HG03060 (cell line): ENCODE measurements at regions not wholly inside any gene's neighbourhood (a gene's known extent, or its start where the extent isn't known, plus 50 kb on each side); places are given as distances from the start of the nearest gene placed in this dataset.
"Not testable (repeated sequence)": the region's sequence is repeated elsewhere in the genome, so short reads cannot be mapped to it uniquely, and the experiment has no call there.

ENCODE experiments used
- ATAC-seq: cut with Tn5 transposase; IDR thresholded peaks from one replicate; pipeline ENCODE4 v1.9.1; 2021; ENCODE audit warnings: low read depth, moderate number of reproducible peaks; ENCODE audit not compliant: unreplicated experiment

- ATAC-seq, result no peak
Measured at GRCh38 chr9:109653470-109653869, 126.5 kb upstream of the PALM2AKAP2 start.

GRCh38 chr9:109663978-109664377, 116.0 kb upstream of the PALM2AKAP2 start:
- not testable (repeated sequence) for ATAC-seq

- not testable (repeated sequence) for ATAC-seq
Measured at GRCh38 chr9:109665736-109666135, 114.3 kb upstream of the PALM2AKAP2 start.

- no peak for ATAC-seq
Measured at GRCh38 chr9:109681301-109681700, 98.7 kb upstream of the PALM2AKAP2 start.

GRCh38 chr9:109682227-109682626, 97.8 kb upstream of the PALM2AKAP2 start:
- no peak for ATAC-seq

- ATAC-seq, result no peak
Measured at GRCh38 chr9:109683521-109683920, 96.5 kb upstream of the PALM2AKAP2 start.

- no peak for ATAC-seq
Measured at GRCh38 chr9:109689701-109690100, 90.3 kb upstream of the PALM2AKAP2 start.

GRCh38 chr9:109699019-109699418, 81.0 kb upstream of the PALM2AKAP2 start:
- no peak for ATAC-seq

GRCh38 chr9:109704546-109704945, 75.5 kb upstream of the PALM2AKAP2 start:
- no peak for ATAC-seq

- ATAC-seq, result no peak
Measured at GRCh38 chr9:109705515-109705914, 74.5 kb upstream of the PALM2AKAP2 start.

- ATAC-seq, result no peak
Measured at GRCh38 chr9:109707355-109707754, 72.6 kb upstream of the PALM2AKAP2 start.

GRCh38 chr9:109708451-109708945, 71.5 kb upstream of the PALM2AKAP2 start:
- no peak for ATAC-seq

GRCh38 chr9:109709866-109710265, 70.1 kb upstream of the PALM2AKAP2 start:
- ATAC-seq, result no peak

- no peak for ATAC-seq
Measured at GRCh38 chr9:109710830-109711229, 69.2 kb upstream of the PALM2AKAP2 start.

GRCh38 chr9:109715344-109715743, 64.7 kb upstream of the PALM2AKAP2 start:
- ATAC-seq, result no peak

- no peak for ATAC-seq
Measured at GRCh38 chr9:109716631-109717030, 63.4 kb upstream of the PALM2AKAP2 start.

- no peak for ATAC-seq
Measured at GRCh38 chr9:109717342-109717741, 62.7 kb upstream of the PALM2AKAP2 start.

GRCh38 chr9:109718861-109719260, 61.1 kb upstream of the PALM2AKAP2 start:
- ATAC-seq, result no peak

- no peak for ATAC-seq
Measured at GRCh38 chr9:109721001-109721400, 59.0 kb upstream of the PALM2AKAP2 start.

GRCh38 chr9:109722007-109722406, 58.0 kb upstream of the PALM2AKAP2 start:
- ATAC-seq, result no peak

- ATAC-seq, result no peak
Measured at GRCh38 chr9:109723781-109724180, 56.2 kb upstream of the PALM2AKAP2 start.

- no peak for ATAC-seq
Measured at GRCh38 chr9:109725460-109725859, 54.5 kb upstream of the PALM2AKAP2 start.

- ATAC-seq, result no peak
Measured at GRCh38 chr9:109726119-109726518, 53.9 kb upstream of the PALM2AKAP2 start.
